Liver (tissue), 2 donors: ENCODE measurements at regions not wholly inside any gene's neighbourhood (a gene's known extent, or its start where the extent isn't known, plus 50 kb on each side); places are given as distances from the start of the nearest gene placed in this dataset.

Experiments used
- TF ChIP-seq, protein P1 (sequence below): fragments of 150-350 bp; IDR thresholded peaks from 2 replicates; pipeline ENCODE4 v1.5.1; 2017; ENCODE audit warnings: improper control_type of control experiment, low read depth, low read length; ENCODE audit not compliant: missing input control
- TF ChIP-seq, protein P2 (sequence below): IDR thresholded peaks from 2 replicates; pipeline ENCODE4 v1.6.1; 2016; ENCODE audit warnings: antibody characterized with exemption, mild to moderate bottlenecking
- donor health status: healthy.

DNA sequence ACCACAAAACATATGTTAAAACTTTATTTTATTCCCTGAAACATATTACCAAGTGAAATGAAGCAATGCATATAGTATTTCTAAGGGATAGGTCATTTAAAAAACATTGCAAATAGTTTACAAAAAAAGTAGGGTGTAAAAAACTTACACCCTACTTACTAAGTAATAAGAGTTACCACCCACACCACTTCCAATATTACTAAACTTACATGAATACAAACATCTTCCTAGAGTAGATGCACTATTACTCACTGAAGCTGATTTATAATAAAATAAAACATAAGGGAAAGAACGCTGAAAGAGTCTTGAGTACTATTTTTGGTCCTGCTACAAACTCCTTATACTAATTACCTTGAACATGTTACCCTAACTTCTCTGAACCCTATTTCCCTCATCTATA, 289.4 kb downstream of the HINT1 start:
- TF ChIP-seq, protein P1, sequence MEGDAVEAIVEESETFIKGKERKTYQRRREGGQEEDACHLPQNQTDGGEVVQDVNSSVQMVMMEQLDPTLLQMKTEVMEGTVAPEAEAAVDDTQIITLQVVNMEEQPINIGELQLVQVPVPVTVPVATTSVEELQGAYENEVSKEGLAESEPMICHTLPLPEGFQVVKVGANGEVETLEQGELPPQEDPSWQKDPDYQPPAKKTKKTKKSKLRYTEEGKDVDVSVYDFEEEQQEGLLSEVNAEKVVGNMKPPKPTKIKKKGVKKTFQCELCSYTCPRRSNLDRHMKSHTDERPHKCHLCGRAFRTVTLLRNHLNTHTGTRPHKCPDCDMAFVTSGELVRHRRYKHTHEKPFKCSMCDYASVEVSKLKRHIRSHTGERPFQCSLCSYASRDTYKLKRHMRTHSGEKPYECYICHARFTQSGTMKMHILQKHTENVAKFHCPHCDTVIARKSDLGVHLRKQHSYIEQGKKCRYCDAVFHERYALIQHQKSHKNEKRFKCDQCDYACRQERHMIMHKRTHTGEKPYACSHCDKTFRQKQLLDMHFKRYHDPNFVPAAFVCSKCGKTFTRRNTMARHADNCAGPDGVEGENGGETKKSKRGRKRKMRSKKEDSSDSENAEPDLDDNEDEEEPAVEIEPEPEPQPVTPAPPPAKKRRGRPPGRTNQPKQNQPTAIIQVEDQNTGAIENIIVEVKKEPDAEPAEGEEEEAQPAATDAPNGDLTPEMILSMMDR, result no peak
- TF ChIP-seq, protein P2, sequence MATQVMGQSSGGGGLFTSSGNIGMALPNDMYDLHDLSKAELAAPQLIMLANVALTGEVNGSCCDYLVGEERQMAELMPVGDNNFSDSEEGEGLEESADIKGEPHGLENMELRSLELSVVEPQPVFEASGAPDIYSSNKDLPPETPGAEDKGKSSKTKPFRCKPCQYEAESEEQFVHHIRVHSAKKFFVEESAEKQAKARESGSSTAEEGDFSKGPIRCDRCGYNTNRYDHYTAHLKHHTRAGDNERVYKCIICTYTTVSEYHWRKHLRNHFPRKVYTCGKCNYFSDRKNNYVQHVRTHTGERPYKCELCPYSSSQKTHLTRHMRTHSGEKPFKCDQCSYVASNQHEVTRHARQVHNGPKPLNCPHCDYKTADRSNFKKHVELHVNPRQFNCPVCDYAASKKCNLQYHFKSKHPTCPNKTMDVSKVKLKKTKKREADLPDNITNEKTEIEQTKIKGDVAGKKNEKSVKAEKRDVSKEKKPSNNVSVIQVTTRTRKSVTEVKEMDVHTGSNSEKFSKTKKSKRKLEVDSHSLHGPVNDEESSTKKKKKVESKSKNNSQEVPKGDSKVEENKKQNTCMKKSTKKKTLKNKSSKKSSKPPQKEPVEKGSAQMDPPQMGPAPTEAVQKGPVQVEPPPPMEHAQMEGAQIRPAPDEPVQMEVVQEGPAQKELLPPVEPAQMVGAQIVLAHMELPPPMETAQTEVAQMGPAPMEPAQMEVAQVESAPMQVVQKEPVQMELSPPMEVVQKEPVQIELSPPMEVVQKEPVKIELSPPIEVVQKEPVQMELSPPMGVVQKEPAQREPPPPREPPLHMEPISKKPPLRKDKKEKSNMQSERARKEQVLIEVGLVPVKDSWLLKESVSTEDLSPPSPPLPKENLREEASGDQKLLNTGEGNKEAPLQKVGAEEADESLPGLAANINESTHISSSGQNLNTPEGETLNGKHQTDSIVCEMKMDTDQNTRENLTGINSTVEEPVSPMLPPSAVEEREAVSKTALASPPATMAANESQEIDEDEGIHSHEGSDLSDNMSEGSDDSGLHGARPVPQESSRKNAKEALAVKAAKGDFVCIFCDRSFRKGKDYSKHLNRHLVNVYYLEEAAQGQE, result no peak
